ENCODE measurements at regions not wholly inside any gene's neighbourhood (a gene's known extent, or its start where the extent isn't known, plus 50 kb on each side); places are given as distances from the start of the nearest gene placed in this dataset.
A peak's percentile ranks its signal among the peaks of the same experiment; 100 is the strongest.
"Not testable (repeated sequence)": the region's sequence is repeated elsewhere in the genome, so short reads cannot be mapped to it uniquely, and the experiment has no call there.

- H3K4me3 ChIP-seq (replicated peaks in 1 of 2; ENCODE audit: low read depth in 1 of 2, low read length in 2 of 2); H3K79me2 ChIP-seq (ENCODE audit: insufficient read depth, low read length); intact Hi-C loops (cut with micrococcal nuclease); H3K27me3 ChIP-seq (ENCODE audit: insufficient read depth, low read length); H3K9ac ChIP-seq (ENCODE audit: low read length); H2AFZ ChIP-seq (ENCODE audit: low read depth, low read length, poor library complexity, severe bottlenecking); H3K36me3 ChIP-seq (ENCODE audit: control insufficient read depth in 1 of 2, insufficient read depth in 2 of 2, low read length in 2 of 2); BruUV-seq (replicated peaks); DNase-seq (ENCODE audit: low read depth, low spot score); RAD21 ChIA-PET (ENCODE audit: low non-redundant PET in 1 of 2, low total read pairs in 2 of 2, uncharacterized antibody in 2 of 2, unreplicated experiment in 2 of 2); H3K27ac ChIP-seq (ENCODE audit: low read depth, low read length); H3K9me2 ChIP-seq (ENCODE audit: insufficient read depth); POLR2A ChIA-PET; H4K20me1 ChIP-seq (ENCODE audit: insufficient read depth); H3K9me3 ChIP-seq (ENCODE audit: control insufficient read depth in 1 of 2, insufficient read depth in 1 of 2, low read depth in 1 of 2, low read length in 2 of 2); CTCF ChIA-PET: not testable (repeated sequence)
- H3K4me2 ChIP-seq (ENCODE audit: low read length): peak overlapping the region; percentile 17; the same call in 1 of the 2 replicates
- peaks cover 3 to 17% of the 10 kb centered on the region in 2 experiments; a peak in 3 of 4 replicates for H3K4me1 ChIP-seq (ENCODE audit: control insufficient read depth in 1 of 2, insufficient read depth in 2 of 2, low read length in 2 of 2)
- peak; percentile 81 for ATAC-seq
- TF ChIP-seq MAX (IDR thresholded peaks at IDR 0.05): peak; percentile 24; the same call in 1 of the 2 replicates
- 0 out of 2 replicates have a peak, but pooled peaks have one; percentile 12 for TF ChIP-seq FOSL1 (IDR thresholded peaks at IDR 0.05; ENCODE audit: low read depth)
These were observed 200.3 kb downstream of the BCL2L11 start for GRCh38 chr2:111320965-111321364.

DNA sequence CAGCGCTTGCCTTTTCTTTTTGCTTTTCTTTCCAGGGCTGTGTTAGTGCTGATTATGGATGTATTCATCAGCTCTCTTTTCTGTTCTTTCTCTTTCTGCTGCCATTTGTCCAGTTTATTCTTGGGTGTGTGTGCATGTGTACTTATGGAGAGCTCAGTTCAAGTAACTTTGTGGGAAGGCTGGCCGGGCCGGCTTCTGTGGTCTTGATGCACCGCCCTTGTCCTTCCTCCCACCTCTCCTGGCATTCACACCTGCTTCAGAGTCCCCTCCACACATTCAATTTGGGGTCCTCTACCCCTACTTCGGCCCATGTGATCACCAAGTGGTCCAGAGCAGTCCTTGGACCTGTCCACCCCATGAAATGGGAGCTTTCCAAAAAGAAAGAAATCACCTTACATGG, 202.7 kb downstream of the BCL2L11 start:
- BruUV-seq (replicated peaks); H3K79me2 ChIP-seq (ENCODE audit: insufficient read depth, low read length); intact Hi-C loops (cut with micrococcal nuclease); DNase-seq (ENCODE audit: low read depth, low spot score); H3K9ac ChIP-seq (ENCODE audit: low read length); ATAC-seq; RAD21 ChIA-PET (ENCODE audit: low non-redundant PET in 1 of 2, low total read pairs in 2 of 2, uncharacterized antibody in 2 of 2, unreplicated experiment in 2 of 2); H3K27ac ChIP-seq (ENCODE audit: low read depth, low read length); H3K27me3 ChIP-seq (ENCODE audit: insufficient read depth, low read length); H3K36me3 ChIP-seq (ENCODE audit: control insufficient read depth in 1 of 2, insufficient read depth in 2 of 2, low read length in 2 of 2); H3K4me2 ChIP-seq (ENCODE audit: low read length); POLR2A ChIA-PET; H4K20me1 ChIP-seq (ENCODE audit: insufficient read depth); H3K9me2 ChIP-seq (ENCODE audit: insufficient read depth); H2AFZ ChIP-seq (ENCODE audit: low read depth, low read length, poor library complexity, severe bottlenecking); H3K4me3 ChIP-seq (replicated peaks in 1 of 2; ENCODE audit: low read depth in 1 of 2, low read length in 2 of 2); CTCF ChIA-PET; H3K9me3 ChIP-seq (ENCODE audit: control insufficient read depth in 1 of 2, insufficient read depth in 1 of 2, low read depth in 1 of 2, low read length in 2 of 2): not testable (repeated sequence)
- peaks cover 3 to 12% of the 10 kb centered on the region in 2 experiments; a peak in 2 of 4 replicates for H3K4me1 ChIP-seq (ENCODE audit: control insufficient read depth in 1 of 2, insufficient read depth in 2 of 2, low read length in 2 of 2)

GRCh38 chr2:111327726-111328125, 207.0 kb downstream of the BCL2L11 start:
- ATAC-seq; H4K20me1 ChIP-seq (ENCODE audit: insufficient read depth); H3K79me2 ChIP-seq (ENCODE audit: insufficient read depth, low read length); H3K4me1 ChIP-seq (ENCODE audit: control insufficient read depth in 1 of 2, insufficient read depth in 2 of 2, low read length in 2 of 2); H3K4me3 ChIP-seq (replicated peaks in 1 of 2; ENCODE audit: low read depth in 1 of 2, low read length in 2 of 2); DNase-seq (ENCODE audit: low read depth, low spot score); H3K9me3 ChIP-seq (ENCODE audit: control insufficient read depth in 1 of 2, insufficient read depth in 1 of 2, low read depth in 1 of 2, low read length in 2 of 2); H3K4me2 ChIP-seq (ENCODE audit: low read length); H3K27ac ChIP-seq (ENCODE audit: low read depth, low read length); H3K27me3 ChIP-seq (ENCODE audit: insufficient read depth, low read length); H3K36me3 ChIP-seq (ENCODE audit: control insufficient read depth in 1 of 2, insufficient read depth in 2 of 2, low read length in 2 of 2); POLR2A ChIA-PET; H3K9ac ChIP-seq (ENCODE audit: low read length); CTCF ChIA-PET; H3K9me2 ChIP-seq (ENCODE audit: insufficient read depth); BruUV-seq (replicated peaks); intact Hi-C loops (cut with micrococcal nuclease); H2AFZ ChIP-seq (ENCODE audit: low read depth, low read length, poor library complexity, severe bottlenecking); RAD21 ChIA-PET (ENCODE audit: low non-redundant PET in 1 of 2, low total read pairs in 2 of 2, uncharacterized antibody in 2 of 2, unreplicated experiment in 2 of 2): not testable (repeated sequence)

DNA sequence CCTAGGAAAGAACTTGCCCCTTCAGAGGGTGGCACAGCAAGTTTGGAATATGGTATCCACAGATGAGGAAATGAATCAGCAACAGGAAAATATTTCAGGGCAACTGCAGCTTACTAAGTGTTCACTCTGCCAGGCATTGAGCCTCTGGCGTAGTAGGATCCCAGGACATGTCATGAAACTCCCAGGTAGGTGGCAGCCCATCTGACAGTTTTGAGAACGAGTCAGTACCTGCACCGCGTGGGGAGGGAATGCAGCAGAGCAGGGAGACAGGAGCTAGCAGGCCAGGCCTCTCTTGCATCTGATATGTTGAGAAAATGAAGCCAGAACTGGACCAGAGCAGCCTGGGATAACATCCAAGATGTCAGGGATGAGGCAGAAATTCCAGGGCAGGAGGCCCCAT, 208.6 kb downstream of the BCL2L11 start:
- H3K4me3 ChIP-seq (replicated peaks in 1 of 2; ENCODE audit: low read depth in 1 of 2, low read length in 2 of 2); H3K9me3 ChIP-seq (ENCODE audit: control insufficient read depth in 1 of 2, insufficient read depth in 1 of 2, low read depth in 1 of 2, low read length in 2 of 2); H3K27me3 ChIP-seq (ENCODE audit: insufficient read depth, low read length); H3K4me1 ChIP-seq (ENCODE audit: control insufficient read depth in 1 of 2, insufficient read depth in 2 of 2, low read length in 2 of 2); RAD21 ChIA-PET (ENCODE audit: low non-redundant PET in 1 of 2, low total read pairs in 2 of 2, uncharacterized antibody in 2 of 2, unreplicated experiment in 2 of 2); CTCF ChIA-PET; H3K36me3 ChIP-seq (ENCODE audit: control insufficient read depth in 1 of 2, insufficient read depth in 2 of 2, low read length in 2 of 2); H3K4me2 ChIP-seq (ENCODE audit: low read length); POLR2A ChIA-PET; H2AFZ ChIP-seq (ENCODE audit: low read depth, low read length, poor library complexity, severe bottlenecking); intact Hi-C loops (cut with micrococcal nuclease); H3K27ac ChIP-seq (ENCODE audit: low read depth, low read length); H3K79me2 ChIP-seq (ENCODE audit: insufficient read depth, low read length); H3K9me2 ChIP-seq (ENCODE audit: insufficient read depth); DNase-seq (ENCODE audit: low read depth, low spot score); ATAC-seq; BruUV-seq (replicated peaks); H4K20me1 ChIP-seq (ENCODE audit: insufficient read depth); H3K9ac ChIP-seq (ENCODE audit: low read length): not testable (repeated sequence)

All from HCT116 (cell line).